Prostate gland (tissue), 2 donors: ENCODE measurements at regions not wholly inside any gene's neighbourhood (a gene's known extent, or its start where the extent isn't known, plus 50 kb on each side); places are given as distances from the start of the nearest gene placed in this dataset.

Source experiments
- CTCF ChIP-seq, 4 experiments: fragments of 200-600 bp in 2 of 4; fragments of 450-650 bp in 2 of 4; sonication (generic) in 2 of 4; IDR thresholded peaks; 1 replicate in 3 of 4; 2 replicates in 1 of 4; pipeline ENCODE4 v1.5.1; 2016 to 2019; ENCODE audit warnings: antibody characterized with exemption in 4 of 4, mild to moderate bottlenecking in 2 of 4, moderate library complexity in 2 of 4
- POLR2A ChIP-seq: fragments of 450-650 bp; IDR thresholded peaks from one replicate; pipeline ENCODE4 v1.6.1; 2016; ENCODE audit warnings: antibody characterized with exemption, mild to moderate bottlenecking
- POLR2AphosphoS5 ChIP-seq: sonication (generic); formaldehyde crosslinking; IDR thresholded peaks from one replicate; pipeline ENCODE4 v1.6.1; 2017; ENCODE audit warnings: antibody characterized with exemption

- no peak for TF ChIP-seq POLR2A
- TF ChIP-seq CTCF (IDR thresholded peaks at IDR 0.05): no peak
- TF ChIP-seq POLR2AphosphoS5: no peak
These were observed 392.6 kb upstream of the MARCKS start for GRCh38 chr6:113464536-113464935.
